GM23338 (cell line): ENCODE measurements at regions not wholly inside any gene's neighbourhood (a gene's known extent, or its start where the extent isn't known, plus 50 kb on each side); places are given as distances from the start of the nearest gene placed in this dataset.

Experiments
- ATAC-seq: fragments of 200-7000 bp; cut with Tn5 transposase; 3 replicates; pipeline ENCODE4 v1.9.1; 2020
- DNase-seq: peaks from one replicate; pipeline ENCODE4 v3.0.0-alpha.2; 2015; ENCODE audit warnings: low spot score
- H2AFZ ChIP-seq: fragments of 200-600 bp; sonication (generic); 2 replicates; pipeline ENCODE4 v1.8.0; 2016; ENCODE audit warnings: antibody characterized with exemption, mild to moderate bottlenecking, moderate library complexity
- H3F3A ChIP-seq: fragments of 200-600 bp; sonication (generic); replicated peaks from 2 replicates; pipeline ENCODE4 v1.8.0; 2017; ENCODE audit warnings: antibody characterized with exemption, mixed run types, low read depth
- H3K27ac ChIP-seq: fragments of 200-600 bp; sonication (generic); 2 replicates; pipeline ENCODE4 v1.6.1; 2016; ENCODE audit warnings: low read depth
- H3K27me3 ChIP-seq: fragments of 200-600 bp; sonication (generic); 2 replicates; pipeline ENCODE4 v1.8.0; 2016; ENCODE audit warnings: mild to moderate bottlenecking, mixed run types, moderate library complexity; ENCODE audit not compliant: insufficient read depth
- H3K36me3 ChIP-seq: fragments of 200-600 bp; sonication (generic); 2 replicates; pipeline ENCODE4 v1.8.0; 2016; ENCODE audit warnings: mild to moderate bottlenecking; ENCODE audit not compliant: insufficient read depth
- H3K4me1 ChIP-seq: fragments of 200-600 bp; sonication (generic); 2 replicates; pipeline ENCODE4 v1.8.0; 2016; ENCODE audit warnings: mild to moderate bottlenecking, moderate library complexity; ENCODE audit not compliant: insufficient read depth
- H3K4me2 ChIP-seq: fragments of 200-600 bp; sonication (generic); 2 replicates; pipeline ENCODE4 v1.7.1; 2017; ENCODE audit warnings: mixed run types
- H3K4me3 ChIP-seq: fragments of 200-600 bp; sonication (generic); 2 replicates; pipeline ENCODE4 v1.6.1; 2016; ENCODE audit warnings: mixed run types
- H3K79me2 ChIP-seq: fragments of 200-600 bp; sonication (generic); replicated peaks from 2 replicates; pipeline ENCODE4 v1.8.0; 2017; ENCODE audit warnings: mild to moderate bottlenecking; ENCODE audit not compliant: insufficient read depth
- H3K9me2 ChIP-seq: fragments of 200-600 bp; sonication (generic); 2 replicates; pipeline ENCODE4 v1.8.0; 2017; ENCODE audit not compliant: insufficient read depth
- H4K20me1 ChIP-seq: fragments of 200-600 bp; sonication (generic); replicated peaks from 2 replicates; pipeline ENCODE4 v1.8.0; 2017; ENCODE audit warnings: mild to moderate bottlenecking; ENCODE audit not compliant: insufficient read depth
- H3K27ac Mint-ChIP-seq: 2 replicates; pipeline ENCODE4 v1.8.0; 2020; ENCODE audit warnings: inconsistent platforms, mild to moderate bottlenecking, moderate library complexity, mixed read lengths
- H3K27me3 Mint-ChIP-seq: 3 replicates; pipeline ENCODE4 v1.8.0; 2022; ENCODE audit warnings: low read depth, mild to moderate bottlenecking, moderate library complexity, mixed read lengths, inconsistent platforms; ENCODE audit not compliant: insufficient read depth, poor library complexity
- H3K36me3 Mint-ChIP-seq: 3 replicates; pipeline ENCODE4 v1.8.0; 2021; ENCODE audit warnings: low read depth, mild to moderate bottlenecking, inconsistent platforms, moderate library complexity, mixed read lengths
- H3K4me1 Mint-ChIP-seq: 3 replicates; pipeline ENCODE4 v1.8.0; 2020; ENCODE audit warnings: mild to moderate bottlenecking, inconsistent platforms, mixed read lengths
- H3K4me3 Mint-ChIP-seq: 3 replicates; pipeline ENCODE4 v1.8.0; 2021; ENCODE audit warnings: moderate library complexity, mild to moderate bottlenecking, inconsistent platforms, mixed read lengths
- H3K9me3 Mint-ChIP-seq: 3 replicates; pipeline ENCODE4 v1.8.0; 2020; ENCODE audit warnings: moderate library complexity, mild to moderate bottlenecking, inconsistent platforms, mixed read lengths
- CREB1 ChIP-seq: fragments of 250-450 bp; sonication (Bioruptor Pico); IDR thresholded peaks from 2 replicates; pipeline ENCODE4 v1.5.0; 2020; ENCODE audit warnings: low read depth, mild to moderate bottlenecking, moderate library complexity
- EZH2 ChIP-seq: fragments of 200-600 bp; sonication (generic); IDR thresholded peaks from one replicate; pipeline ENCODE4 v1.8.0; 2017; ENCODE audit warnings: antibody characterized with exemption, mild to moderate bottlenecking, low read depth; ENCODE audit not compliant: unreplicated experiment
- EZH2phosphoT487 ChIP-seq: fragments of 200-600 bp; sonication (generic); IDR thresholded peaks from one replicate; pipeline ENCODE4 v1.8.1; 2018; ENCODE audit warnings: antibody characterized with exemption; ENCODE audit not compliant: unreplicated experiment
- JUNB ChIP-seq: IDR thresholded peaks from one replicate; pipeline ENCODE4 v1.6.1; 2016; ENCODE audit warnings: antibody characterized with exemption; ENCODE audit not compliant: unreplicated experiment
- NANOG ChIP-seq: IDR thresholded peaks from 2 replicates; pipeline ENCODE4 v1.6.1; 2016; ENCODE audit warnings: antibody characterized with exemption, borderline replicate concordance
- POLR2AphosphoS5 ChIP-seq: IDR thresholded peaks from 2 replicates; pipeline ENCODE4 v1.6.1; 2016; ENCODE audit warnings: antibody characterized with exemption, low read depth
- STAT1 ChIP-seq: IDR thresholded peaks from one replicate; pipeline ENCODE4 v1.6.1; 2016; ENCODE audit warnings: antibody characterized with exemption; ENCODE audit not compliant: unreplicated experiment
- ZNF114 ChIP-seq: fragments of 250-450 bp; sonication (Bioruptor Pico); IDR thresholded peaks from 2 replicates; pipeline ENCODE4 v1.5.0; 2020; ENCODE audit warnings: mild to moderate bottlenecking, moderate library complexity
- ZNF331 ChIP-seq: fragments of 250-450 bp; sonication (Bioruptor Pico); IDR thresholded peaks from 2 replicates; pipeline ENCODE4 v1.5.0; 2020; ENCODE audit warnings: low read depth, mild to moderate bottlenecking, moderate library complexity
- TF ChIP-seq, protein P1 (sequence below), 2 experiments: fragments of 200-600 bp in 1 of 2; sonication (generic) in 1 of 2; conservative IDR thresholded peaks; 2 replicates each; pipeline versions ENCODE4 v1.5.1 to v1.6.1; 2016 to 2017; ENCODE audit warnings: antibody characterized with exemption in 2 of 2, low read depth in 2 of 2, mild to moderate bottlenecking in 2 of 2, moderate library complexity in 1 of 2
- TF ChIP-seq, protein P2 (sequence below): IDR thresholded peaks from one replicate; pipeline ENCODE4 v1.6.1; 2018; ENCODE audit warnings: antibody characterized with exemption; ENCODE audit not compliant: unreplicated experiment
- TF ChIP-seq, protein P3 (sequence below): fragments of 250-450 bp; sonication (Bioruptor Pico); IDR thresholded peaks from 2 replicates; pipeline ENCODE4 v1.5.0; 2020; ENCODE audit warnings: mild to moderate bottlenecking, moderate library complexity
- TF ChIP-seq, protein P4 (sequence below): IDR thresholded peaks from 2 replicates; pipeline ENCODE4 v1.6.1; 2016; ENCODE audit warnings: antibody characterized with exemption

DNA sequence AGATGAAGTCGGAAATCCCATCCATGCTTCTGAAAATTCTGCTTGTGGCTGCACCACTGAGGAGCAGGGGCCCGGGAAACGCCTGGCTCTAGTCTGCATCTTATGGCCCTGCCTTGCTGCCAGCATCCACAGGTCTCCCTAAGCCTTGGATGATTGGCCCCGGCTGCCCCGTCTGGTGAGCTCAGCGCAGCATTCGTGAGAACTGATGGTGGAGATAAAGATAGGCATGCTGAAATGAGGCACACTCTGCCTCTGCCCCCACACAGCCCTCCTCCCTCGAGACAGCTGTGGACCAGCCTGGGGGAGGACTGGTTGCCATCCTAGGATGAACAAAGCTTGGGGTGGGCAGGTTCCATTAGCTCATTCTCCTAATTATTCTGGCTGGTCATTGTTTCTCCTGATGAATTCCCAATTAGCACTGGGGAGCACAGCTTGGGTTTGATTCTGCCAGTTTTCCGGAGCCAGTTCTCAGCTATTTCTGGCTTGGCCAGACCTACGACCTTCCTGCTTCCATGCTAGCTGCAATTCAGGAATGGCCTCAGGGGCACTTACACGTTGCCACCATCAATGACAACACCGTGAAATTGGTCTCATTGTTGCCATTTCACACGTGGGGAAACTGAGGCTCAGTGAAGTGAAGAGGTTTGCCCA, 62.8 kb upstream of the CPEB4 start:
- H3K4me3 ChIP-seq: no peak overlapping the region
- H2AFZ ChIP-seq: no peak overlapping the region
- no peak overlapping the region for H3K4me2 ChIP-seq
- no peaks in the 10 kb centered on the region for H4K20me1 ChIP-seq
- H3K27me3 ChIP-seq: no peaks in the 10 kb centered on the region
- DNase-seq: no peak
- Mint-ChIP-seq H3K9me3 (peaks cover 7% of the 10 kb centered on the region; the same call in 1 of the 3 replicates), H3K27me3 (peaks cover 5% of the 10 kb centered on the region), H3K4me3 (no peak overlapping the region), H3K4me1 (peaks cover 24% of the 10 kb centered on the region), H3K36me3 (peaks cover 6% of the 10 kb centered on the region; the same call in 1 of the 3 replicates), H3K27ac (no peak overlapping the region)
- H3K4me1 ChIP-seq: peaks cover 8% of the 10 kb centered on the region
- no peaks in the 10 kb centered on the region for H3K79me2 ChIP-seq
- H3K27ac ChIP-seq: no peak overlapping the region
- H3K36me3 ChIP-seq: no peaks in the 10 kb centered on the region
- no peaks in the 10 kb centered on the region for H3F3A ChIP-seq
- H3K9me2 ChIP-seq: peaks cover 10% of the 10 kb centered on the region
- ATAC-seq: no peak; the same call in 2 of the 3 replicates
- TF ChIP-seq NANOG: no peak
- no peak for TF ChIP-seq POLR2AphosphoS5
- no peak for TF ChIP-seq ZNF114 (CRISPR knock-in tag)
- TF ChIP-seq, protein P1, sequence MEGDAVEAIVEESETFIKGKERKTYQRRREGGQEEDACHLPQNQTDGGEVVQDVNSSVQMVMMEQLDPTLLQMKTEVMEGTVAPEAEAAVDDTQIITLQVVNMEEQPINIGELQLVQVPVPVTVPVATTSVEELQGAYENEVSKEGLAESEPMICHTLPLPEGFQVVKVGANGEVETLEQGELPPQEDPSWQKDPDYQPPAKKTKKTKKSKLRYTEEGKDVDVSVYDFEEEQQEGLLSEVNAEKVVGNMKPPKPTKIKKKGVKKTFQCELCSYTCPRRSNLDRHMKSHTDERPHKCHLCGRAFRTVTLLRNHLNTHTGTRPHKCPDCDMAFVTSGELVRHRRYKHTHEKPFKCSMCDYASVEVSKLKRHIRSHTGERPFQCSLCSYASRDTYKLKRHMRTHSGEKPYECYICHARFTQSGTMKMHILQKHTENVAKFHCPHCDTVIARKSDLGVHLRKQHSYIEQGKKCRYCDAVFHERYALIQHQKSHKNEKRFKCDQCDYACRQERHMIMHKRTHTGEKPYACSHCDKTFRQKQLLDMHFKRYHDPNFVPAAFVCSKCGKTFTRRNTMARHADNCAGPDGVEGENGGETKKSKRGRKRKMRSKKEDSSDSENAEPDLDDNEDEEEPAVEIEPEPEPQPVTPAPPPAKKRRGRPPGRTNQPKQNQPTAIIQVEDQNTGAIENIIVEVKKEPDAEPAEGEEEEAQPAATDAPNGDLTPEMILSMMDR (conservative IDR thresholded peaks at IDR 0.05; ENCODE audit: low read depth in 2 of 2): no peak
- no peak for TF ChIP-seq JUNB
- TF ChIP-seq EZH2: no peak
- TF ChIP-seq, protein P2, sequence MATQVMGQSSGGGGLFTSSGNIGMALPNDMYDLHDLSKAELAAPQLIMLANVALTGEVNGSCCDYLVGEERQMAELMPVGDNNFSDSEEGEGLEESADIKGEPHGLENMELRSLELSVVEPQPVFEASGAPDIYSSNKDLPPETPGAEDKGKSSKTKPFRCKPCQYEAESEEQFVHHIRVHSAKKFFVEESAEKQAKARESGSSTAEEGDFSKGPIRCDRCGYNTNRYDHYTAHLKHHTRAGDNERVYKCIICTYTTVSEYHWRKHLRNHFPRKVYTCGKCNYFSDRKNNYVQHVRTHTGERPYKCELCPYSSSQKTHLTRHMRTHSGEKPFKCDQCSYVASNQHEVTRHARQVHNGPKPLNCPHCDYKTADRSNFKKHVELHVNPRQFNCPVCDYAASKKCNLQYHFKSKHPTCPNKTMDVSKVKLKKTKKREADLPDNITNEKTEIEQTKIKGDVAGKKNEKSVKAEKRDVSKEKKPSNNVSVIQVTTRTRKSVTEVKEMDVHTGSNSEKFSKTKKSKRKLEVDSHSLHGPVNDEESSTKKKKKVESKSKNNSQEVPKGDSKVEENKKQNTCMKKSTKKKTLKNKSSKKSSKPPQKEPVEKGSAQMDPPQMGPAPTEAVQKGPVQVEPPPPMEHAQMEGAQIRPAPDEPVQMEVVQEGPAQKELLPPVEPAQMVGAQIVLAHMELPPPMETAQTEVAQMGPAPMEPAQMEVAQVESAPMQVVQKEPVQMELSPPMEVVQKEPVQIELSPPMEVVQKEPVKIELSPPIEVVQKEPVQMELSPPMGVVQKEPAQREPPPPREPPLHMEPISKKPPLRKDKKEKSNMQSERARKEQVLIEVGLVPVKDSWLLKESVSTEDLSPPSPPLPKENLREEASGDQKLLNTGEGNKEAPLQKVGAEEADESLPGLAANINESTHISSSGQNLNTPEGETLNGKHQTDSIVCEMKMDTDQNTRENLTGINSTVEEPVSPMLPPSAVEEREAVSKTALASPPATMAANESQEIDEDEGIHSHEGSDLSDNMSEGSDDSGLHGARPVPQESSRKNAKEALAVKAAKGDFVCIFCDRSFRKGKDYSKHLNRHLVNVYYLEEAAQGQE: no peak
- TF ChIP-seq, protein P3, sequence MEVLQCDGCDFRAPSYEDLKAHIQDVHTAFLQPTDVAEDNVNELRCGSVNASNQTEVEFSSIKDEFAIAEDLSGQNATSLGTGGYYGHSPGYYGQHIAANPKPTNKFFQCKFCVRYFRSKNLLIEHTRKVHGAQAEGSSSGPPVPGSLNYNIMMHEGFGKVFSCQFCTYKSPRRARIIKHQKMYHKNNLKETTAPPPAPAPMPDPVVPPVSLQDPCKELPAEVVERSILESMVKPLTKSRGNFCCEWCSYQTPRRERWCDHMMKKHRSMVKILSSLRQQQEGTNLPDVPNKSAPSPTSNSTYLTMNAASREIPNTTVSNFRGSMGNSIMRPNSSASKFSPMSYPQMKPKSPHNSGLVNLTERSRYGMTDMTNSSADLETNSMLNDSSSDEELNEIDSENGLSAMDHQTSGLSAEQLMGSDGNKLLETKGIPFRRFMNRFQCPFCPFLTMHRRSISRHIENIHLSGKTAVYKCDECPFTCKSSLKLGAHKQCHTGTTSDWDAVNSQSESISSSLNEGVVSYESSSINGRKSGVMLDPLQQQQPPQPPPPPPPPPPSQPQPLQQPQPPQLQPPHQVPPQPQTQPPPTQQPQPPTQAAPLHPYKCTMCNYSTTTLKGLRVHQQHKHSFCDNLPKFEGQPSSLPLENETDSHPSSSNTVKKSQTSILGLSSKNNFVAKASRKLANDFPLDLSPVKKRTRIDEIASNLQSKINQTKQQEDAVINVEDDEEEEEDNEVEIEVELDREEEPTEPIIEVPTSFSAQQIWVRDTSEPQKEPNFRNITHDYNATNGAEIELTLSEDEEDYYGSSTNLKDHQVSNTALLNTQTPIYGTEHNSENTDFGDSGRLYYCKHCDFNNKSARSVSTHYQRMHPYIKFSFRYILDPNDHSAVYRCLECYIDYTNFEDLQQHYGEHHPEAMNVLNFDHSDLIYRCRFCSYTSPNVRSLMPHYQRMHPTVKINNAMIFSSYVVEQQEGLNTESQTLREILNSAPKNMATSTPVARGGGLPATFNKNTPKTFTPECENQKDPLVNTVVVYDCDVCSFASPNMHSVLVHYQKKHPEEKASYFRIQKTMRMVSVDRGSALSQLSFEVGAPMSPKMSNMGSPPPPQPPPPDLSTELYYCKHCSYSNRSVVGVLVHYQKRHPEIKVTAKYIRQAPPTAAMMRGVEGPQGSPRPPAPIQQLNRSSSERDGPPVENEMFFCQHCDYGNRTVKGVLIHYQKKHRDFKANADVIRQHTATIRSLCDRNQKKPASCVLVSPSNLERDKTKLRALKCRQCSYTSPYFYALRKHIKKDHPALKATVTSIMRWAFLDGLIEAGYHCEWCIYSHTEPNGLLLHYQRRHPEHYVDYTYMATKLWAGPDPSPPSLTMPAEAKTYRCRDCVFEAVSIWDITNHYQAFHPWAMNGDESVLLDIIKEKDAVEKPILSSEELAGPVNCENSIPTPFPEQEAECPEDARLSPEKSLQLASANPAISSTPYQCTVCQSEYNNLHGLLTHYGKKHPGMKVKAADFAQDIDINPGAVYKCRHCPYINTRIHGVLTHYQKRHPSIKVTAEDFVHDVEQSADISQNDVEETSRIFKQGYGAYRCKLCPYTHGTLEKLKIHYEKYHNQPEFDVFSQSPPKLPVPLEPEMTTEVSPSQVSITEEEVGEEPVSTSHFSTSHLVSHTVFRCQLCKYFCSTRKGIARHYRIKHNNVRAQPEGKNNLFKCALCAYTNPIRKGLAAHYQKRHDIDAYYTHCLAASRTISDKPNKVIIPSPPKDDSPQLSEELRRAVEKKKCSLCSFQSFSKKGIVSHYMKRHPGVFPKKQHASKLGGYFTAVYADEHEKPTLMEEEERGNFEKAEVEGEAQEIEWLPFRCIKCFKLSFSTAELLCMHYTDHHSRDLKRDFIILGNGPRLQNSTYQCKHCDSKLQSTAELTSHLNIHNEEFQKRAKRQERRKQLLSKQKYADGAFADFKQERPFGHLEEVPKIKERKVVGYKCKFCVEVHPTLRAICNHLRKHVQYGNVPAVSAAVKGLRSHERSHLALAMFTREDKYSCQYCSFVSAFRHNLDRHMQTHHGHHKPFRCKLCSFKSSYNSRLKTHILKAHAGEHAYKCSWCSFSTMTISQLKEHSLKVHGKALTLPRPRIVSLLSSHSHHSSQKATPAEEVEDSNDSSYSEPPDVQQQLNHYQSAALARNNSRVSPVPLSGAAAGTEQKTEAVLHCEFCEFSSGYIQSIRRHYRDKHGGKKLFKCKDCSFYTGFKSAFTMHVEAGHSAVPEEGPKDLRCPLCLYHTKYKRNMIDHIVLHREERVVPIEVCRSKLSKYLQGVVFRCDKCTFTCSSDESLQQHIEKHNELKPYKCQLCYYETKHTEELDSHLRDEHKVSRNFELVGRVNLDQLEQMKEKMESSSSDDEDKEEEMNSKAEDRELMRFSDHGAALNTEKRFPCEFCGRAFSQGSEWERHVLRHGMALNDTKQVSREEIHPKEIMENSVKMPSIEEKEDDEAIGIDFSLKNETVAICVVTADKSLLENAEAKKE (CRISPR knock-in tag): no peak
- TF ChIP-seq STAT1: no peak
- TF ChIP-seq CREB1: no peak
- TF ChIP-seq ZNF331 (CRISPR knock-in tag): no peak
- TF ChIP-seq EZH2phosphoT487: no peak
- TF ChIP-seq, protein P4, sequence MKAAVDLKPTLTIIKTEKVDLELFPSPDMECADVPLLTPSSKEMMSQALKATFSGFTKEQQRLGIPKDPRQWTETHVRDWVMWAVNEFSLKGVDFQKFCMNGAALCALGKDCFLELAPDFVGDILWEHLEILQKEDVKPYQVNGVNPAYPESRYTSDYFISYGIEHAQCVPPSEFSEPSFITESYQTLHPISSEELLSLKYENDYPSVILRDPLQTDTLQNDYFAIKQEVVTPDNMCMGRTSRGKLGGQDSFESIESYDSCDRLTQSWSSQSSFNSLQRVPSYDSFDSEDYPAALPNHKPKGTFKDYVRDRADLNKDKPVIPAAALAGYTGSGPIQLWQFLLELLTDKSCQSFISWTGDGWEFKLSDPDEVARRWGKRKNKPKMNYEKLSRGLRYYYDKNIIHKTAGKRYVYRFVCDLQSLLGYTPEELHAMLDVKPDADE: no peak
